A673 (cell line): ENCODE measurements at regions not wholly inside any gene's neighbourhood (a gene's known extent, or its start where the extent isn't known, plus 50 kb on each side); places are given as distances from the start of the nearest gene placed in this dataset.

Experiments
- CTCF ChIP-seq: fragments of 300-800, 200-600 bp; sonication (generic); conservative IDR thresholded peaks from 2 replicates; pipeline ENCODE4 v1.5.1; 2017; ENCODE audit warnings: low read depth, mild to moderate bottlenecking, antibody characterized with exemption, low read length, moderate library complexity, mixed read lengths
- EZH2 ChIP-seq: fragments of 200-600 bp; sonication (generic); IDR thresholded peaks from 2 replicates; pipeline ENCODE4 v1.6.1; 2017; ENCODE audit warnings: borderline replicate concordance, low read depth, mild to moderate bottlenecking, mixed read lengths, antibody characterized with exemption, low read length; ENCODE audit not compliant: poor library complexity, severe bottlenecking

- TF ChIP-seq CTCF = no peak
- no peak for TF ChIP-seq EZH2
Observed at GRCh38 chr5:13029211-13029610, 915.3 kb downstream of the DNAH5 start.
